ENCODE measurements at regions not wholly inside any gene's neighbourhood (a gene's known extent, or its start where the extent isn't known, plus 50 kb on each side); places are given as distances from the start of the nearest gene placed in this dataset.

DNA sequence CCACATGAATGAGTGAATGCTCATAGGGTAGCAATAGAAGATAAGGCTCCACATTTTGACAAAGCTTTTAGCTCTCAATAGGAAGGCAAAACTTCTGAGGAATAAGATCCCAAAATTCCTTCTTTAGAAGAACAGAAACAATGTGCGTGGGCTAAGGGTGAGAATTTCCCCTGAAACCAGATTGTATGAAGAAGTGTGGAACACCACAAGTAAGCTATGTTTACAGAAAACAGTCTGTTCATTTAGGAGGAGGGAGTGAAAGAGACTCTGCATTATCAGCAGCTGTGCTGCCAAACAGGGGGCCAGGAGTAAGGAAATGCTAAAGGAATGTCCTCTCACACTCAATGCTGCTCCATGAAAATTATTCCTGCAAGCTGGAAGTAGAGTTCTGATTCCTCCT, 851.6 kb downstream of the CENPC start:
- no peak for DNase-seq (ENCODE audit: low spot score)

DNA sequence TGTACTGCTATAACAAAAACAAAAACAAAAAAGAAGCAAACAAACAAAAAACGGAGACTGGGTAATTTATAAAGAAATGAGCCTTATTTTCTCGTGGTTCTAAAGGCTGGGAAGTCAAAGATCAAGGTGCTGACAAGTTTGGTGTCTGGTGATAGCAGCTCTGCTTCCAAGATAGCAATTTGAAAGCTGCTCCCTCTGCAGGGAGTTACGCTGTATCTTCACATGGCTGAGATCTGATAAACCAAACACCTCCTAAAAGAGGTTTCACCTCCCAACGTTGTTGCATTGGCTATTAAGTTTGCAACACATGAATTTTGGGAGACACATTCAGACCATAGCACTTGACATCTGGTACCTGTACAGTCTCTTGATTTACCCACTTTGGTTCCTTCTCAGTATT, 854.2 kb downstream of the CENPC start:
- no peak for DNase-seq (ENCODE audit: low spot score)

DNA sequence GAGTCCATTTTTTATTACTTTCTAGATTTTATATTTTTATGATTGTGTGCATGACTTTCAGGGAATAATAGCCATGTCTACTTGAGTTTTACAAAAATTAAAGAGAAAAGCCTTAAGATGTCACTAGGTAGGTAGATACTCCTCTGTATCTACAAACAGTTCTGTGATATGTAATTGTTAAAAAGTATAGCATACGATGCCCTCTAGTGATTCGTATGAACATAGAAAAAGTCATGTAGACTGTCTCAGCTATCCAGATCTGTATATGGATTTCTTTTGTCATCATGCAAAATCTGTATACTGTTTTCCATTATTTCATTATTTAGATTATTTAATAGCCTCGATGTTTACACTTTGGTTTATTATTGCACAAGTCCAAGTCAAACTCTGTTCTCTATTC, 856.6 kb downstream of the CENPC start:
- peak; percentile 16 for DNase-seq (ENCODE audit: low spot score)

DNA sequence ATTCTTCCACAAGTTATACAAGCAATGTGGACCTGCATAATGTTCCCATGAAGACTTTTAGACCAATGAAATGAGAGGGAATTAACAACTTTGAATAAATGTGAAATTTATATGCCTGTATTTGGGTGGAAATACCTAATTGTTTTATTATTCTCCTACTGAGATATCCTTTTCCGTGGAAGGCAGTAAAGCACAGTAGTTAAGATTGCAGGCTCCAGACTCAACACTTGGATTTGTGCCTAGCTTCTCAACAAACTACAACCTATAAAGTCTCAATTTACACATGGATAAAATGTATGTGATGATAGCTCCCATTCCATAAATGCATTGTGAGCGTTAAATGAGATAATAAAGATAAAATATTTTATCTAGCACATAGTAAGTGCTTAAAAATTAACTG, 857.8 kb downstream of the CENPC start:
- DNase-seq (ENCODE audit: low spot score) = no peak

DNA sequence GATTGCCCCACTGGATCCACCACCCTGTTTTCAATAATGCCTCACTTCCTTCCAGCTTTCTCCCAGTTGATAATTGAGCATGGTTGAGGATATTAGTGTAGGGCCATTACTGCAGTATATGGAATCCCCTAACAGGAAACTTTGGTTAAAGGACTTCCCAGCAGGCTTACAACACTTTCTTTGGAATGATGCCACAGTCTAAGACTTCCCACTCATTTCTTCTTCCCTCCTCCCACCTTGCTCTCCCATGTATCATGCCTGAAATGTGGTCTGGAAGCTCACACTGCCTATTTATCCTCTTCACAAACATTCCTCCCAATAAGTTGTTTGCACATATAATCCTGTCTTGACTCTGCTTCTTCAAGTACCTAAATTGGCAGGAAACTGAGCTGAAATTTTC, 863.3 kb downstream of the CENPC start:
- no peak for DNase-seq (ENCODE audit: low spot score)

DNA sequence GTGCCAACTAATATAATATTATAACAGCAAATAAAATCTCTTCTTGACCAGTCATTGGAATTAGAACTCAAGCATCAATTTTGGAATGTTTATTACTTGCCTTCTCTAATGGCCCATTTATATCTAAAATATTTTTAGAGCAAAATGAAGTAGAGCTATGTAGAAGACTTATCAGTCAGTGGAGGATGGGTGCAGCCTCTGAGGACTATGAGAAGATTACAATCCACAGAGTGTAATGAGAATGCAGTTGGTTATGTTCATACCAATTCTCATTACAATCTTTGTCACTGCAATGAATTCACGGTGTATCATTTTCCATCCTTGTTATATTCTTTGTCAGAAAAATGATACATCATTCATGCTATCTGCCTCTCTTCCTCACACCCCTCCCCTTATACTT, 878.1 kb downstream of the CENPC start:
- no peak for DNase-seq (ENCODE audit: low spot score)

DNA sequence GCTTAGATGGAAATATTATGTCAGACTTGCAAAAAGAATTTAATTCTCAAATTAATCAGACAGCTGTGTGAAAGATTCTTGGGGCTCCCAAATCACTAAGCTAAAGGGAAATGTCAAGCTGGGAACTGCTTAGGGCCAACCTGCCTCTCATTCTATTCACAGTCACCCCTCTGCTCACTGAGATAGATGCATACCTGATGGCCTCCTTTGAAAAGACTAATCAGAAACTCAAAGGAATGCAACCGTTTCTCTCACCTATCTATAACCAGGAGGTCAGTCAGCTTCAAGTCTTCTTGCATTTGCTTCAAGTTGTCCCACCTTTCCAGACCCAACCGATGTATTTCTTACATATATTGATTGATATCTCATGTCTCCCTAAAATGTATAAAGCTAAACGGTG, 882.7 kb downstream of the CENPC start:
- DNase-seq (ENCODE audit: low spot score) = no peak

DNA sequence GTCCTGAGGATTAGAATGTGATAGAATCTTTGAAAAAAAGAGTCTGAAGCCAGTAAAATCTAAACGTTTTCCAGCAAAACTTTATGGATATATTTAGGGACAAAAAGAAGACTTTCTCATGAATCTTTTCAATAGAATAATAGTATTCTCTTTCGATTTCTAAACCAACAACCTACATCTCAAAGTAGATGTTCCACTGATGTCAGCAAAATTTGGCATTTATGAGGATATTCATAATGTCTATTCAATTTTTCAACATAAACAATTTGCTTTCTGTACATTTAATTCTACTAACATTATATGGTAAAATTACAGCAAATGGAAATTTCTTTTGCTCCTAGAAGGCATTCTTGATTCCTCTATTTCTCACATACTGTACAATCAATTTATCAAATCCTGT, 886.5 kb downstream of the CENPC start:
- DNase-seq (ENCODE audit: low spot score) = no peak

DNA sequence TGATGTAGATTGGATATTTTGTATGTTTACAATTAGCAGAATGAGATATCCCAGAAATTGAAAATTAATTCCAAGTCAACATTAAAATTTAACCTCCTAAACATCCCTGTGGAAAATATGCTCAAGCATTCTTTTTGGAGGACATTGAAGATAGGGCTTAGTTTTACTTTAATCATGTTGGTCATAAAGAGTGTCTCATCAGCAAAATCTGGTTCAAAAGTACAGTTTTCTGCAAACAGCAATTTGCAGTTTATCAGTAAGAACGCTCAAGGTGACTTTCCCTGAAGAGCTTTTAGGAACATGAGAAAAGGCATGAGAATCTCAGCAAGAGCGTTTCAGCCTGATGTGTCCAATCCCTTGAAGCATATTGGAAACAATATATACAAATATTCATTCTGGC, 889.8 kb downstream of the CENPC start:
- no peak for DNase-seq (ENCODE audit: low spot score)

DNA sequence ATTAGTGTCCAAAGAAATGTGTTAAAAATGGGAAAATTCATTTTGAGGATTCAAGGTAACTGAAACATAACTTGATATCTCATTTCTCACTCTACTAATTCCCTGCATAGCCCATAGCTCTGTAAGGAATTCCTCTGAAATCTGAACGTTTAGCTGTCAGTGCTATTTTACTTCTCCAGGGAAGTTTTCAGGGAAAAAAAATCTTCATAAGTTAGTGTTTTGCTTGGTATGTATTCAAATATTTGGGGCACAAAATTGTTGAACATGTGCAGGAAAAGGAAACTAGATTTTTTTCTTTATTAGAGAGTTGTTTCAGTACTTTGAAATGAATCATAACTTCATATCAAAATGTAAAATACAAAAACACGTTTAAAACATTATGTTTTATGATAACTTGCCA, 891.4 kb downstream of the CENPC start:
- DNase-seq (ENCODE audit: low spot score) = no peak

DNA sequence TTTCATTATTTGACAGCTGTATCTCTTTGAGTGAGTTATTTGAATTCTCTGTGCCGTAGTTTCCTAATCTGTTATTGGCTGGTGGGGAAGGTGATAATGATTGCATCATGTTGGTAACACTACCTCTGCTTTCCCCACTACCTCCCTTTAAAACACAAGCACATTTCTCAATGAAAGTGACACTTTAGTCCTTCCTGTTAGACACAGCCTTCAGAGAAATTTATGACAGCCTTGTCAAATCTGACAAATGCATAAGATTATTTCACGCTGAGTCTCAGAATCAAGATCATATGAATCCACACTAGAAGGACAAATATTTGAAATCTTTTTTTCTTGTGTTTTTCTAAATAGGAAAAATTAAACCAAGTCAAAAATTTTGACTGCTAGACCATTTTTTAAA, 896.1 kb downstream of the CENPC start:
- no peak for DNase-seq (ENCODE audit: low spot score)

DNA sequence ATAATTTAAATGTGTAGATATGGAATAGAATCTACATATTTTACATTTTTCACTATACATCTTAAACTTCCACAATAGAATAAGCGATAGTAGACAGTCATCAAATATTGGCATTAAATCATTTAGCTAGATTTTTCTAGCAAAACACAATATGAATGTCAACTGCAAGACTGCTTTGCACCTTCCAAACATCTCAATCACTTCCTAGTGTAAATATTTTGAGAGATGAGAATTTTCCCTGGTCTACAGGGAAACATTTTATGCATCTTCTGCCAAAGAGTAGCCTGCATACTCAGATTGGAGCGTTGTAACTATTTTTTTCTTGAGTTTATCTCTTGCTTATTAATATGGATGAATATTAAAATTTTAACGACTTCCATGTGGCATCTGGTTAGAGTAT, 897.4 kb downstream of the CENPC start:
- no peak for DNase-seq (ENCODE audit: low spot score)

DNA sequence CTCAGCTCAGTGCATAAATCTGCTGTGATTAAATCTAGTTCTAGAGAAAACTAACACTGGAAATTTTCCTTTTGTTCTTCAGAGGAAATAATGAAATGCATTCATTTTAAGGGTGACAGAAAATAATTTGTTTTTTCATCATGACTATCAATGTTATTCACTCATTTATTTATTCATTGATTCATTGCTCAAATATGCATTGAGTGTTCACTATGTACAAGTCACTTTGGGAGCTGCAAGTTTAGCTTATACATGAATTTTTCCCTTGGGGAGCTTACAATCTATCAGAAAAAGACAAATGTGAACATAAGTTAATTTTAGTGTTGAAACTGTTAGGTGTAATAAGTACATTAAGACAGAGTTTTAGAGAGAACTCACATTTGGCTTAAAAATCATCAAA, 897.8 kb downstream of the CENPC start:
- no peak for DNase-seq (ENCODE audit: low spot score)

DNA sequence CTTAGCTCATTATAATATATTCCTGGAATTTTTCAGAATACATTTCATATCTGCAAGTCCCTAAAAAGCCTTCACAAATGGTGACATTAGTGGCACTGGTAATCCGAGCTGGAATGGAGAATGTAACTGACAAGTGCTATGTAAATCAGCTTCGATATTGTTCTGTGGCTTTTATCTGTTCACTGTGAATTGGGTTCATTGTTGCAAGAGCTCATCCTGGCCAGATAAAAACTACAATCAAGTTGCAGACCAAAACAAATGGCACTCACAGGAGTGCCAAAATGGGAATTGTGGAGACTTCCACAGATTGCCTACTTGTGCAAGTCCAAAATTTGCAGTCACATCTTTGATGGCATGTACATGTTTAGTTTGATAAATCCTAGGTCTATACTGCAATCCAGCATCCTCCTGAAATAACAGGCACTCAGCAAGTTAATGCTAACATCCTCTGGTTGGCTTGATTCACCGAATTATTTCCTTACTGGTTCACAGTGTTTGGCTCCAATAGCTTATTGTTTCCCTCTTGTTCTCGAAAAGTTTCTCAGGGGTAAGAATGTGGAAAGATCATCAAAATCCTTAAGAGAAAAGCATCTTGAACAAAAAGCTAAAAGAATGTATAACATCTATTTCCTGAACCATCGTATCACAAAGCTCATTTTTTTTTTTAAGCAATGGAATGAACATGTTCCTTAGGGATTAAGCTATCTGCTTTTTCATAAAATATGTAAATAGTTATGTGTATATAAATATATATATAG, 904.9 kb downstream of the CENPC start:
- no peak for DNase-seq (ENCODE audit: low spot score)

DNA sequence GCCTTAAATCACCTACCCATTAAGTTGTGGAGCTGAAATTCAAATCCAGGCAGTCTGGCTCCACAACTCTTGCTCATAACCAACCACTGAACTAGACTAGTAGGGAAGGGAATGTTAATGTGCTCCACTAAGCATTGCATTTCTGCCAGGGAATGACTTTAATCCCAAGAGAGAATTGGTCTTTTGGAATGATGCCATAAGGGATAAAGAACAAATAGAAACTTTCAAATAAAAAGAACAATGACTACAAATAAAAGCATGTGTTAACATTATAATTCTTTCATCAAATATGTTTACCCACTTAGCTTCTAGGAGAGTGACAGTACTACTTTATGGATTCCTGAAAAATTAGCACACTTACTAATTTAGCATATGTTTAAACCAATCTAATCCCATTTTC, 905.9 kb downstream of the CENPC start:
- DNase-seq (ENCODE audit: low spot score) = no peak

DNA sequence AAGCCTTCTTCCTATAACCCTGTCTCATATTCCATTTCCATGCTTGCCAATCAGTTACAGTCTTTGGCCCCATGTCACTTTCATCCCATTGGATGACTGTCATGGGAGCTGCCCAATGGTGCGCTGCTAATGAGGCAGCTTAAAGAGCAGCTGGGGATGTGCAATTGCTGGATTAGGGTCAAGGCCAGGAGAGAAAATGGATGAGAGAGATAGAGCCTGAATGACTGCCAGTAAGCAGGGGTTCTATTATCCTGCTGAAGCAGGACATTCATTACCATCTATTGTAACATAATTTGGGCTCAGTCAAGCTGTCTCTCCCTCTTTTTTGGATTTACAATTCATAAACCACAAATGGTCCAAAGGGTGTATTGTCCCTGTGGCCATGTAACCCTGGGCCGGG, 909.0 kb downstream of the CENPC start:
- DNase-seq (ENCODE audit: low spot score) = no peak

DNA sequence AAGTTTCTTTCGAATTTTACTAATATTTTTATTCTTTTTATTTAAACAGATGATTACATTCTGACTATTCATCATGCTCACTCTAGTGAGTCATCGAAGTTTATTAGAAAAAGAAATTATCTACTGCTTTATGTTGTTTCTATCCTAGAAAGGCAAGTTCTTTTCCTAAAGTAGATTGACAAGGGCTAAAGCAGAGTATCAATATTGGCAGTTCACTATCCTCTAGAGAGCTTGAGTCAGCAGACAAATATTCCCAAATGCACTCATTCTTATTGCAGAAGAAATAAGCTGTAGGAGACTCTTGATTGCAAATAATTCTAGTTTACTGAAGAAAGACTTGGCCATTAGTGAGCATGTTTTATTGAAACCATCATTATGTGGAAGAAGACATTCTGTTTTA, 911.8 kb downstream of the CENPC start:
- no peak for DNase-seq (ENCODE audit: low spot score)

DNA sequence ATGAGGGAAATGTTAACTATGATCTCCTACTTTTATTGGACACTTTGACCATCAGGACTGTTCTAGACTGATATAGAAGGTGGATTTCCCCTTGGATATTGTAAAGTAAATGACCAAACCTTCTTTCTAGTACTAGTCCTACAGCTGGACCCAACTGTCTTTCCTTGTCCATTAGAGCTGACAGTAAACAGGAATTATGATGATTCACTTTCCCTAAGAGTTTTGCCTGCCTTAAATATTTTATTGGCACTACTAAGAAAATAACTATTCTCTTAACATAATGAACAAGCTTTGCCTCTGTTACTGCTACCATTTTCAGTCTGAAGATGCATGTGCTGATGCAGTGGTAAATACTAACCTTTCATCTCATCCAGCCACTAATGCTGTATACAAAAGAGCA, 915.4 kb downstream of the CENPC start:
- DNase-seq (ENCODE audit: low spot score) = no peak

DNA sequence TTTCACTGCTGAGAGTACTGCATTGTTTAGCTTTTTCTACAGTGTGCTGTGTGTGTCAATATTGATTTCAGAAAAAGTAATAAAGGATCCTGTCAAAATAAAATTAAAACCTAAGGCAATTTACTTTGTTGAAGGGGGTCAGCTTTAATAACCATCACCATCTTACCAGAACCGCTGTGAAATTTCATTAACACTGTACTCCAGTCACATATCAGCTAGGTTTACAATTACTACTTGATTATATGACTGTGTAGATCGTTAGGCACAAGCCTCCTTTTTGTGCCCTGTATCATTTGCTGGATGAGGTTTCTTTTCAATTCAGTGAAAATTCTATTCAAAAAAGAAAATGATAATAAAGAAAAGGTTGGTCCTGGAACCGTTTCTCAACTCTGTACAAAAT, 917.2 kb downstream of the CENPC start:
- no peak for DNase-seq (ENCODE audit: low spot score)

DNA sequence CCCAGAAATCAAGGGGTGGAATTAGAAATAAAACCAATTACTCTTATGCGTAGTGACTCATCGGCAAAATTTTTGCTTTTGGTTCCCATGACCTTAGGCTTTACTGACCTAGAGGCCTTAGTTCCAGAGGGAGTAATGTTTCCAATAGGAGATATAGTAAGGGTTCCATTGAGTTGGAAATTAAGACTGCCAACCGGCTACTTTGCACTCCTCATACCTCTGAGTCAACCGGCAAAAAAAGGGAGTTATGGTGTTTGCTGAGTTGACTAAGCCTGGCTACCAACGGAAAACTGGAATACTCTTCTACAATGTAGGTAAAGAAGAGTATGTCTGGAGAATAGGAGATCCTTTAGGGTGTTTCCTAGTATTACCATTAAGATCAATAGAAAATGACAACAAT, 919.8 kb downstream of the CENPC start:
- no peak for DNase-seq (ENCODE audit: low spot score)

DNA sequence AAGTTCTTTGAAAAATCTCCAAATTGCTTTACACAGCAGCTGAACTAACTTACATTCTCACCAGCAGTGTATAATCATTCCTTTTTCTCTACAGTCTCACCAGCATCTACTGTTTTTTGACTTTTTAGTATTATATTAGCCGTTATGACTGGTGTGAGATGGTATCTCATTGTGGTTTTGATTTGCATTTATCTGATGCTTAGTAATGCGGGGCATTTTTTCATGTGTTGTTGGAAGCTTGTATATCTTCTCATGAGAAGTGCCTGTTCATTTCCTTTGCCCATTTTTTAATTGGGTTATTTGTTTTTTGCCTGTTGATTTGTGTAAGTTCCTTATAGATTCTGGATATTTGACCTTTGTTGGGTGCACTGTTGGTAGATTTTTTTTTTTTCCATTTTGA, 931.7 kb downstream of the CENPC start:
- no peak for DNase-seq (ENCODE audit: low spot score)

DNA sequence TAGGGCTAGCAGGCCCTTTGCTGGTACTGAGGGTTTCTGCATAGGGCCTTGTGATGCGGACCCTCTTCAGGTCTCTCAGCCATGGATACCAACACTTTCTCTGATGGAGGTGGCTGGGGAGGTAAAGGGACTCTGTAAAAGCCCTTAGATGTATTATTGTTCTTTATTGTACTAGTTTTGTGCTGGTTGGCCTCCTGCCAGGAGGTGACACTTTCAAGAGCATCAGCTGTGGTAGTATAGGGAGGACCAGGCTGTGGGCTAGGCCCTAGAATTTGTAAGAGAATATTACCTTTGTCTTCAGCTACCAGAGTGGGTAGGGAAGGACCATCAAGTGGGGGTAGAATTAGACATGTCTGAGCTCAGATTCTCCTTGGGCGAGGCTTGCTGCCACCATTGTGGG, 936.3 kb downstream of the CENPC start:
- no peak for DNase-seq (ENCODE audit: low spot score)

DNA sequence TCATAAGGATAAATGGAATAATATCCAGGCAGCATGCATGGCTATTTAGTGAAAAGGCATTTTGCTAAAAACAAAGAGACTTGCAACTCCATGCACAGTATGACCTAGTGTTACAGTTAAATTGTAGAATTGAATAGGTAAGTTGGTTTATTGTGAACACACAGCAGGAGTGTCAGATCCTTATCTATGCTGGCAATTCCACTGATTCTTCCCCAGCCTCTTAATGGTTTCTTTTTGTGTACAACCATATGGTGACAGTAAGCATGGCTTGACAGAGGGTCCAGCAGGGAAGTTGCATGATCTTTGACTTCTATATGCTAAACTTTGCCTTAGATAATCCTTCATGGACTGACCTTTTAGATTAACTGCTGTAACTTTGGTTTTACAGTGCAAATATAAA, 936.6 kb upstream of the EPHA5 start:
- no peak for DNase-seq (ENCODE audit: low spot score)

DNA sequence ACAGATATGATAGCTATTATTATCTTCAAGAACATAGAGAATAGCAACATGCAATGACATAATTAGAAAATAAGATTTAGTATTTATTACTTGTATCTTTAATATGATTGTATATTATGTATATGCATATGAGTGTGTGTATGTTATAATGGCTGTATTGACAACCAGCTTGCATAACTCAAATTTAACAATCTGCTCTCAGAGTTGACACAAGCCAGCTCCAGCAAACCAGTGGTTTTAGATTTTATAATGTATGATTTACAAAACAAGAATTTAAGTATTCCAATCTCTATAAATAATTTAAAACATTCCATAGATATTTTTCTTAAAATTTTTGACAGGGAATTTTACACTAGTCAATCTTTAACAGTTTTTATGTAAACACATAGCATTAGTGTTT, 935.9 kb upstream of the EPHA5 start:
- no peak for DNase-seq (ENCODE audit: low spot score)

DNA sequence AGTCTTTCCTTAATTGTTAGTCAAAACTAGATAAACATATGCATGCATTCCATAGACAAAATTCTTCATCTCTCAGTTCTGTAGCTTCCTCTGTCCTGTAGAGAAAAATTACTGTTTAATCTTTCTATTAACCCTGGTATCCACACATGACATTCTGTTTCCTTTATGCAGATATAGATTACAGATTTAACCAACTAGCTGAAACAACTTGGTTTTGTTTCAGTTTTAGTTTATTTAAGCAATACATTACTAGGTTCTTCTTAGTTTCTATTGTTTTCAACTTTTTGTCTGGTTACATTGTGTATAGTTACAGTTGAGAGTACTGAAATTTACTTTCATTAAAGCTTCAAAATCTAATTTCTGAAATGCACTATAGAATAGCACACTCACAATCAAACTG, 933.9 kb upstream of the EPHA5 start:
- no peak for DNase-seq (ENCODE audit: low spot score)

Measured in cerebellar cortex (tissue), 1 donor.